A673 (cell line): ENCODE measurements at regions not wholly inside any gene's neighbourhood (a gene's known extent, or its start where the extent isn't known, plus 50 kb on each side); places are given as distances from the start of the nearest gene placed in this dataset.

Experiments used
- BruUV-seq: library from RNA; stranded (reverse); fragments of 400-500 nt; replicated peaks from 2 replicates; lab custom pipeline; 2021; lab: Mats Ljungman, UMichigan
- CTCF ChIA-PET: fragments of 300-600 bp; sonication (Branson Sonifier 250); formaldehyde crosslinking; loops from one replicate; lab custom pipeline; 2022; ENCODE audit warnings: antibody characterized with exemption; lab: Charles Lee
- POLR2A ChIA-PET: fragments of 300-600 bp; sonication (Branson Sonifier 250); formaldehyde crosslinking; loops from one replicate; lab custom pipeline; 2022; ENCODE audit warnings: antibody characterized with exemption; ENCODE audit not compliant: low non-redundant PET; lab: Charles Lee
- DNase-seq: peaks from one replicate; pipeline ENCODE4 v3.0.0-alpha.2; 2015; ENCODE audit warnings: low spot score
- H3K27ac ChIP-seq: fragments of 200-600 bp; sonication (generic); 2 replicates; pipeline ENCODE4 v1.5.1; 2016; ENCODE audit warnings: mixed run types, low read depth, mild to moderate bottlenecking, mixed read lengths, antibody characterized with exemption, low read length; ENCODE audit not compliant: poor library complexity, severe bottlenecking
- H3K27me3 ChIP-seq: fragments of 200-600 bp; sonication (generic); replicated peaks from 2 replicates; pipeline ENCODE4 v1.6.1; 2017; ENCODE audit warnings: mixed run types, low read depth, mild to moderate bottlenecking, mixed read lengths, antibody characterized with exemption, low read length; ENCODE audit not compliant: insufficient read depth, poor library complexity
- H3K36me3 ChIP-seq: fragments of 200-600 bp; sonication (generic); 2 replicates; pipeline ENCODE4 v1.6.1; 2016; ENCODE audit warnings: mixed run types, mild to moderate bottlenecking, mixed read lengths, antibody characterized with exemption, low read length; ENCODE audit not compliant: insufficient read depth, poor library complexity, severe bottlenecking
- H3K4me1 ChIP-seq: fragments of 200-600 bp; sonication (generic); 2 replicates; pipeline ENCODE4 v1.6.1; 2017; ENCODE audit warnings: mixed run types, mild to moderate bottlenecking, mixed read lengths, antibody characterized with exemption, low read length; ENCODE audit not compliant: insufficient read depth, poor library complexity, severe bottlenecking
- H3K4me3 ChIP-seq: fragments of 200-600 bp; sonication (generic); 2 replicates; pipeline ENCODE4 v1.5.1; 2016; ENCODE audit warnings: low read depth, mixed run types, mild to moderate bottlenecking, mixed read lengths, low read length; ENCODE audit not compliant: poor library complexity, severe bottlenecking
- H3K9me3 ChIP-seq: fragments of 200-600 bp; sonication (generic); 2 replicates; pipeline ENCODE4 v1.6.1; 2016; ENCODE audit warnings: mixed run types, low read depth, mild to moderate bottlenecking, mixed read lengths, antibody characterized with exemption, low read length; ENCODE audit not compliant: poor library complexity, severe bottlenecking
- CTCF ChIP-seq: fragments of 300-800, 200-600 bp; sonication (generic); conservative IDR thresholded peaks from 2 replicates; pipeline ENCODE4 v1.5.1; 2017; ENCODE audit warnings: low read depth, mild to moderate bottlenecking, antibody characterized with exemption, low read length, moderate library complexity, mixed read lengths
- EZH2 ChIP-seq: fragments of 200-600 bp; sonication (generic); IDR thresholded peaks from 2 replicates; pipeline ENCODE4 v1.6.1; 2017; ENCODE audit warnings: borderline replicate concordance, low read depth, mild to moderate bottlenecking, mixed read lengths, antibody characterized with exemption, low read length; ENCODE audit not compliant: poor library complexity, severe bottlenecking
- intact Hi-C: fragments of 100-400 bp; cut with micrococcal nuclease; formaldehyde crosslinking; loops from one replicate; pipeline ENCODE4 v1.10.0; 2022; ENCODE audit not compliant: unreplicated experiment

- Histone ChIP-seq H3K27me3 (no peaks in the 10 kb centered on the region), H3K4me3 (no peak overlapping the region), H3K9me3 (no peaks in the 10 kb centered on the region), H3K27ac (no peak overlapping the region), H3K36me3 (no peaks in the 10 kb centered on the region), H3K4me1 (no peaks in the 10 kb centered on the region)
- intact Hi-C loops, result no loop called here
- TF ChIP-seq EZH2, result no peak
- TF ChIP-seq CTCF, result no peak
- ChIA-PET CTCF (no interaction called here), POLR2A (no interaction called here)
- no TSS peak for BruUV-seq
- DNase-seq, result no peak
Observed at GRCh38 chr4:171035909-171036308, 777.3 kb upstream of the GALNTL6 start.

- intact Hi-C loops, result no loop called here
- DNase-seq, result no peak
- Histone ChIP-seq H3K36me3 (no peaks in the 10 kb centered on the region), H3K4me1 (no peaks in the 10 kb centered on the region), H3K9me3 (no peaks in the 10 kb centered on the region), H3K4me3 (no peak overlapping the region), H3K27ac (no peak overlapping the region), H3K27me3 (no peaks in the 10 kb centered on the region)
- TF ChIP-seq EZH2, result no peak
- TF ChIP-seq CTCF, result no peak
- POLR2A ChIA-PET, result interaction anchor here (0.5 kb wide), 1 partner anchor 795 kb away, joined by 3 read pairs; no protein-coding TSS in a partner anchor
- no TSS peak for BruUV-seq
- CTCF ChIA-PET, result no interaction called here
Observed at GRCh38 chr4:171031338-171031737, 781.9 kb upstream of the GALNTL6 start.

GRCh38 chr4:171025776-171026175 lies 787.4 kb upstream of the GALNTL6 start:
- H3K9me3 ChIP-seq, result no peaks in the 10 kb centered on the region
- intact Hi-C loops, result no loop called here
- no TSS peak for BruUV-seq
- no peak overlapping the region for H3K27ac ChIP-seq
- CTCF ChIA-PET, result no interaction called here
- DNase-seq, result no peak
- no peak overlapping the region for H3K4me3 ChIP-seq
- no peak for TF ChIP-seq CTCF
- no peak for TF ChIP-seq EZH2
- no peaks in the 10 kb centered on the region for H3K36me3 ChIP-seq
- POLR2A ChIA-PET, result no interaction called here
- H3K27me3 ChIP-seq, result no peaks in the 10 kb centered on the region
- no peaks in the 10 kb centered on the region for H3K4me1 ChIP-seq
